Loucy (cell line): ENCODE measurements at regions not wholly inside any gene's neighbourhood (a gene's known extent, or its start where the extent isn't known, plus 50 kb on each side); places are given as distances from the start of the nearest gene placed in this dataset.

Experiments used
- H2AFZ ChIP-seq: fragments of 200-600 bp; sonication (generic); 2 replicates; pipeline ENCODE4 v1.6.0; 2016; ENCODE audit warnings: antibody characterized with exemption, mild to moderate bottlenecking, low read length, moderate library complexity
- H3F3A ChIP-seq: fragments of 200-600 bp; 2 replicates; pipeline ENCODE4 v1.6.0; 2016; ENCODE audit warnings: antibody characterized with exemption, low read depth, mild to moderate bottlenecking
- H3K27me3 ChIP-seq: fragments of 200-600 bp; sonication (generic); 2 replicates; pipeline ENCODE4 v1.6.1; 2014; ENCODE audit warnings: low read length, mild to moderate bottlenecking; ENCODE audit not compliant: insufficient read depth, poor library complexity, severe bottlenecking
- H3K36me3 ChIP-seq: fragments of 200-600 bp; sonication (generic); 2 replicates; pipeline ENCODE4 v1.6.1; 2016; ENCODE audit warnings: low read length; ENCODE audit not compliant: insufficient read depth
- H3K4me1 ChIP-seq: fragments of 200-600 bp; sonication (generic); 2 replicates; pipeline ENCODE4 v1.5.1; 2014; ENCODE audit warnings: low read length, mild to moderate bottlenecking; ENCODE audit not compliant: insufficient read depth, poor library complexity, severe bottlenecking
- H3K4me2 ChIP-seq: fragments of 200-600 bp; sonication (generic); 2 replicates; pipeline ENCODE4 v1.6.0; 2014; ENCODE audit warnings: antibody characterized with exemption, low read length, low read depth, mild to moderate bottlenecking; ENCODE audit not compliant: poor library complexity, severe bottlenecking
- H3K4me3 ChIP-seq: fragments of 200-600 bp; sonication (generic); 2 replicates; pipeline ENCODE4 v1.5.1; 2014; ENCODE audit warnings: low read length, mild to moderate bottlenecking, mixed read lengths; ENCODE audit not compliant: poor library complexity, severe bottlenecking
- H3K79me2 ChIP-seq: fragments of 200-600 bp; sonication (generic); 2 replicates; pipeline ENCODE4 v1.6.1; 2014; ENCODE audit warnings: low read length; ENCODE audit not compliant: insufficient read depth
- H3K9ac ChIP-seq: fragments of 200-600 bp; sonication (generic); 2 replicates; pipeline ENCODE4 v1.6.0; 2014; ENCODE audit warnings: mild to moderate bottlenecking, low read depth, low read length, moderate library complexity; ENCODE audit not compliant: poor library complexity, severe bottlenecking
- H3K9me2 ChIP-seq: fragments of 200-600 bp; sonication (generic); replicated peaks from 2 replicates; pipeline ENCODE4 v1.6.1; 2016; ENCODE audit warnings: low read depth, low read length, mixed read lengths
- H3K9me3 ChIP-seq: fragments of 200-600 bp; sonication (generic); 2 replicates; pipeline ENCODE4 v1.6.1; 2014; ENCODE audit warnings: mild to moderate bottlenecking, antibody characterized with exemption, low read length, low read depth; ENCODE audit not compliant: insufficient read depth
- H4K20me1 ChIP-seq: fragments of 200-600 bp; sonication (generic); 2 replicates; pipeline ENCODE4 v1.6.0; 2014; ENCODE audit warnings: antibody characterized with exemption, low read length, mild to moderate bottlenecking; ENCODE audit not compliant: insufficient read depth, poor library complexity, severe bottlenecking
- EZH2phosphoT487 ChIP-seq: fragments of 200-600 bp; IDR thresholded peaks from 2 replicates; pipeline ENCODE4 v1.6.1; 2018; ENCODE audit warnings: antibody characterized with exemption, mild to moderate bottlenecking, moderate library complexity, borderline replicate concordance
- TF ChIP-seq, protein P1 (sequence below): fragments of 200-600 bp; sonication (generic); conservative IDR thresholded peaks from 2 replicates; pipeline ENCODE4 v1.5.1; 2014; ENCODE audit warnings: mild to moderate bottlenecking, antibody characterized with exemption, low read length

GRCh38 chr9:129505270-129505902, 115.5 kb downstream of the C9orf50 start:
- Histone ChIP-seq H3K9me3 (no peaks in the 10 kb centered on the region), H3K9ac (no peak overlapping the region), H4K20me1 (no peaks in the 10 kb centered on the region), H2AFZ (no peak overlapping the region), H3K27me3 (no peaks in the 10 kb centered on the region), H3K4me2 (no peak overlapping the region), H3K79me2 (no peaks in the 10 kb centered on the region), H3K9me2 (no peaks in the 10 kb centered on the region), H3K4me3 (no peak overlapping the region), H3K4me1 (peaks cover 2% of the 10 kb centered on the region), H3F3A (no peaks in the 10 kb centered on the region), H3K36me3 (no peaks in the 10 kb centered on the region)
- TF ChIP-seq, protein P1, sequence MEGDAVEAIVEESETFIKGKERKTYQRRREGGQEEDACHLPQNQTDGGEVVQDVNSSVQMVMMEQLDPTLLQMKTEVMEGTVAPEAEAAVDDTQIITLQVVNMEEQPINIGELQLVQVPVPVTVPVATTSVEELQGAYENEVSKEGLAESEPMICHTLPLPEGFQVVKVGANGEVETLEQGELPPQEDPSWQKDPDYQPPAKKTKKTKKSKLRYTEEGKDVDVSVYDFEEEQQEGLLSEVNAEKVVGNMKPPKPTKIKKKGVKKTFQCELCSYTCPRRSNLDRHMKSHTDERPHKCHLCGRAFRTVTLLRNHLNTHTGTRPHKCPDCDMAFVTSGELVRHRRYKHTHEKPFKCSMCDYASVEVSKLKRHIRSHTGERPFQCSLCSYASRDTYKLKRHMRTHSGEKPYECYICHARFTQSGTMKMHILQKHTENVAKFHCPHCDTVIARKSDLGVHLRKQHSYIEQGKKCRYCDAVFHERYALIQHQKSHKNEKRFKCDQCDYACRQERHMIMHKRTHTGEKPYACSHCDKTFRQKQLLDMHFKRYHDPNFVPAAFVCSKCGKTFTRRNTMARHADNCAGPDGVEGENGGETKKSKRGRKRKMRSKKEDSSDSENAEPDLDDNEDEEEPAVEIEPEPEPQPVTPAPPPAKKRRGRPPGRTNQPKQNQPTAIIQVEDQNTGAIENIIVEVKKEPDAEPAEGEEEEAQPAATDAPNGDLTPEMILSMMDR, result no peak
- TF ChIP-seq EZH2phosphoT487, result no peak

- no peaks in the 10 kb centered on the region for H3K27me3 ChIP-seq
- H3K9me2 ChIP-seq, result no peaks in the 10 kb centered on the region
- peaks cover 2% of the 10 kb centered on the region for H3K4me1 ChIP-seq
- H3F3A ChIP-seq, result no peaks in the 10 kb centered on the region
- TF ChIP-seq, protein P1, result no peak
- no peaks in the 10 kb centered on the region for H3K36me3 ChIP-seq
- H3K9ac ChIP-seq, result no peak overlapping the region
- H4K20me1 ChIP-seq, result no peaks in the 10 kb centered on the region
- H3K9me3 ChIP-seq, result no peaks in the 10 kb centered on the region
- no peak overlapping the region for H3K4me2 ChIP-seq
- H3K79me2 ChIP-seq, result no peaks in the 10 kb centered on the region
- H3K4me3 ChIP-seq, result no peak overlapping the region
- H2AFZ ChIP-seq, result no peak overlapping the region
These were observed 116.5 kb downstream of the C9orf50 start for GRCh38 chr9:129504404-129504803.

DNA sequence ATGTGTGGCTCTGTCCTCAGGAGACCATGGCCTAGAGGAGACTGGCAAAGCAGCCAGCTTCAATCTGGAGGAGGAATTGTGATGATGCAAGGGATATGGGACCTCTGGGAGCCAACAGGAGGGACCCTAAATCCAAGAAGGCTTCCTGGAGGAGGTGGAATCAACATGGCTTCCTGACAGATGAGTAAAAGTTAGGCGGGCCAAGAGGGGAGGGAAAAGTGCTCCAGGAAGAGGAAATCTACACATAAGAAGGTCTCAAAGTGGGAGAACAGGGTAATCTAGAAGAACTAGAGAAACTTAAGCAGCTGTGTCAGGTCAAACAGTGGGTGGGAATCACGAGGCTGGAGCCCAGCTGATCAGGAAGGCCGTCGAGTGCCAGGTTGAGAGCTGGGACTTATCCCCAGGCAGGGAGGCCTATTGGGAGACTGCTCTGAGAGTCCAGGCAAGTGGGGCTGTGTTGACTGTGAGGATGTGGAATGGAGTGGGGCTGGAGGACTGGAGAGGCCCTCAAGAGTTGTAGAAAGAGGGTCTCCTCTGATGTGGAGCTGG, 119.1 kb downstream of the C9orf50 start:
- Histone ChIP-seq H2AFZ (no peak overlapping the region), H3K9me3 (no peaks in the 10 kb centered on the region), H3K9me2 (no peaks in the 10 kb centered on the region), H3F3A (no peaks in the 10 kb centered on the region), H3K27me3 (no peaks in the 10 kb centered on the region), H4K20me1 (no peaks in the 10 kb centered on the region), H3K4me3 (no peak overlapping the region), H3K36me3 (no peaks in the 10 kb centered on the region), H3K4me1 (peaks cover 6% of the 10 kb centered on the region), H3K9ac (no peak overlapping the region), H3K4me2 (no peak overlapping the region), H3K79me2 (no peaks in the 10 kb centered on the region)
- TF ChIP-seq, protein P1, result no peak
- no peak for TF ChIP-seq EZH2phosphoT487
